Stomach (tissue), 4 donors: ENCODE measurements at regions not wholly inside any gene's neighbourhood (a gene's known extent, or its start where the extent isn't known, plus 50 kb on each side); places are given as distances from the start of the nearest gene placed in this dataset.

Source experiments
- CTCF ChIP-seq, 7 experiments: fragments of 450-650 bp in 4 of 7; fragments of 200-600 bp in 3 of 7; sonication (generic) in 3 of 7; IDR thresholded peaks; one replicate each; pipeline ENCODE4 v1.5.1; 2016 to 2019; ENCODE audit warnings: antibody characterized with exemption in 7 of 7, control low read depth in 2 of 7, mild to moderate bottlenecking in 1 of 7
- POLR2A ChIP-seq, 4 donors: fragments of 450-650 bp; IDR thresholded peaks; one replicate each; pipeline ENCODE4 v1.6.1; 2016; ENCODE audit warnings: antibody characterized with exemption in 4 of 4, control low read depth in 2 of 4, mild to moderate bottlenecking in 1 of 4, moderate library complexity in 1 of 4

GRCh38 chr11:69394869-69395246 is 86.6 kb upstream of the LINC01488 start:
- TF ChIP-seq POLR2A (IDR thresholded peaks at IDR 0.05) (no peak), CTCF (IDR thresholded peaks at IDR 0.05) (no peak)
